Body of pancreas (tissue), 4 donors: ENCODE measurements at regions not wholly inside any gene's neighbourhood (a gene's known extent, or its start where the extent isn't known, plus 50 kb on each side); places are given as distances from the start of the nearest gene placed in this dataset.
"Not testable (repeated sequence)": the region's sequence is repeated elsewhere in the genome, so short reads cannot be mapped to it uniquely, and the experiment has no call there.

Experiments used
- ATAC-seq: fragments of 150-250 bp; one replicate; pipeline ENCODE4 v1.9.1; 2016
- DNase-seq, 4 donors: peaks; one replicate each; pipeline ENCODE4 v3.0.0-alpha.2; 2019
- H3K27ac ChIP-seq, 4 donors: fragments of 200-600 bp; sonication (generic); 1 replicate in 3 of 4; 2 replicates in 1 of 4; pipeline versions ENCODE4 v1.5.1 to v1.6.1; 2016 to 2019; ENCODE audit warnings: mild to moderate bottlenecking in 1 of 4, mixed read lengths in 1 of 4, moderate library complexity in 1 of 4
- H3K27me3 ChIP-seq, 2 donors: fragments of 200-600 bp; sonication (generic); one replicate each; pipeline ENCODE4 v1.6.0; 2016; ENCODE audit warnings: mild to moderate bottlenecking in 1 of 2
- H3K36me3 ChIP-seq, 2 donors: fragments of 200-600 bp; sonication (generic); replicated peaks in 1 of 2; 2 replicates each; pipeline ENCODE4 v1.5.1; 2016; ENCODE audit warnings: low read depth in 2 of 2; ENCODE audit not compliant: insufficient read depth in 1 of 2
- H3K4me1 ChIP-seq: fragments of 200-600 bp; sonication (generic); one replicate; pipeline ENCODE4 v1.6.0; 2016
- H3K4me3 ChIP-seq, 2 donors: fragments of 200-600 bp; sonication (generic); 1 replicate in 1 of 2; 2 replicates in 1 of 2; pipeline ENCODE4 v1.5.1; 2016 to 2019
- H3K9me3 ChIP-seq, 3 donors: fragments of 200-600 bp; sonication (generic); 1 replicate in 2 of 3; 2 replicates in 1 of 3; pipeline ENCODE4 v1.5.1; 2016
- POLR2A ChIP-seq, 3 donors: fragments of 450-650 bp; IDR thresholded peaks; one replicate each; pipeline ENCODE4 v1.6.1; 2016; ENCODE audit warnings: antibody characterized with exemption in 3 of 3, mild to moderate bottlenecking in 2 of 3
- WGBS, 2 donors: methylation state at CpG; one replicate each; pipeline ENCODE4 v1.1.5; 2017; 5-methylcytosine and 5-hydroxymethylcytosine counted together
- intact Hi-C: fragments of 100-400 bp; cut with DNase I; formaldehyde crosslinking; loops from one replicate; pipeline ENCODE4 v1.15.1; 2023
- TF ChIP-seq, protein P1 (sequence below), 7 experiments: fragments of 450-650 bp in 4 of 7; fragments of 200-600 bp in 3 of 7; sonication (generic) in 3 of 7; IDR thresholded peaks; one replicate each; pipeline ENCODE4 v1.5.1; 2016 to 2019; ENCODE audit warnings: antibody characterized with exemption in 7 of 7

DNA sequence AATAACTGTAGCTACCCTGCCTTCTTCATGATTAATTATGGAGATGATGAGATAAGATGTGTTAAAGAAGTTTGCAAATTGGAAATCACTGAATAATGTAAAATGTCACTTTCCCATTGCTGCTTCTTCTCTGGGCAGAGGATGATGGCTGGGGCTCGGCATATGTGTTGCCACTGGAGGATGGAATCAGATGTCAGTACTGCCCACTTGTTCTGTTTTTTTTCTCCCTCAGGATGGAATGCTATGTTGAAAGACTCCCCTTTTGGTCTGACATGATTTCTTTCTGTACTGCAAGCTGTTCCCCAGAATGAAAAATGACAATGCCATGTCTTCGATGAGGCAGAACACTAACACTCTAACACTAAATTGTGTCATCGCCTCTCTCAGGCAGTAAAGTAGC, 373.9 kb upstream of the SPAG17 start:
- ATAC-seq (no peak), DNase-seq (no peak)
- no peaks in the 10 kb centered on the region for H3K9me3 ChIP-seq
- H3K4me1 ChIP-seq = no peaks in the 10 kb centered on the region
- H3K27ac ChIP-seq = no peak overlapping the region
- TF ChIP-seq, protein P1, sequence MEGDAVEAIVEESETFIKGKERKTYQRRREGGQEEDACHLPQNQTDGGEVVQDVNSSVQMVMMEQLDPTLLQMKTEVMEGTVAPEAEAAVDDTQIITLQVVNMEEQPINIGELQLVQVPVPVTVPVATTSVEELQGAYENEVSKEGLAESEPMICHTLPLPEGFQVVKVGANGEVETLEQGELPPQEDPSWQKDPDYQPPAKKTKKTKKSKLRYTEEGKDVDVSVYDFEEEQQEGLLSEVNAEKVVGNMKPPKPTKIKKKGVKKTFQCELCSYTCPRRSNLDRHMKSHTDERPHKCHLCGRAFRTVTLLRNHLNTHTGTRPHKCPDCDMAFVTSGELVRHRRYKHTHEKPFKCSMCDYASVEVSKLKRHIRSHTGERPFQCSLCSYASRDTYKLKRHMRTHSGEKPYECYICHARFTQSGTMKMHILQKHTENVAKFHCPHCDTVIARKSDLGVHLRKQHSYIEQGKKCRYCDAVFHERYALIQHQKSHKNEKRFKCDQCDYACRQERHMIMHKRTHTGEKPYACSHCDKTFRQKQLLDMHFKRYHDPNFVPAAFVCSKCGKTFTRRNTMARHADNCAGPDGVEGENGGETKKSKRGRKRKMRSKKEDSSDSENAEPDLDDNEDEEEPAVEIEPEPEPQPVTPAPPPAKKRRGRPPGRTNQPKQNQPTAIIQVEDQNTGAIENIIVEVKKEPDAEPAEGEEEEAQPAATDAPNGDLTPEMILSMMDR (IDR thresholded peaks at IDR 0.05) = no peak
- no peak for TF ChIP-seq POLR2A (IDR thresholded peaks at IDR 0.05)
- H3K27me3 ChIP-seq = no peaks in the 10 kb centered on the region
- WGBS, 2 donors = 68 to 70% methylated on average over 3 of the region's 3 CpGs
- intact Hi-C loops = no loop called here
- H3K4me3 ChIP-seq = no peak overlapping the region
- H3K36me3 ChIP-seq = no peaks in the 10 kb centered on the region

GRCh38 chr1:118556936-118557335, 371.9 kb upstream of the SPAG17 start:
- ATAC-seq (no peak), DNase-seq (no peak)
- H3K4me1 ChIP-seq = no peaks in the 10 kb centered on the region
- no peak for TF ChIP-seq POLR2A (IDR thresholded peaks at IDR 0.05)
- TF ChIP-seq, protein P1 (IDR thresholded peaks at IDR 0.05) = no peak
- H3K4me3 ChIP-seq = no peak overlapping the region
- no peaks in the 10 kb centered on the region for H3K27me3 ChIP-seq
- 36 to 57% methylated on average over 2 of the region's 2 CpGs for WGBS, 2 donors
- H3K36me3 ChIP-seq = no peaks in the 10 kb centered on the region
- H3K9me3 ChIP-seq = no peaks in the 10 kb centered on the region
- intact Hi-C loops = no loop called here
- H3K27ac ChIP-seq = no peak overlapping the region

DNA sequence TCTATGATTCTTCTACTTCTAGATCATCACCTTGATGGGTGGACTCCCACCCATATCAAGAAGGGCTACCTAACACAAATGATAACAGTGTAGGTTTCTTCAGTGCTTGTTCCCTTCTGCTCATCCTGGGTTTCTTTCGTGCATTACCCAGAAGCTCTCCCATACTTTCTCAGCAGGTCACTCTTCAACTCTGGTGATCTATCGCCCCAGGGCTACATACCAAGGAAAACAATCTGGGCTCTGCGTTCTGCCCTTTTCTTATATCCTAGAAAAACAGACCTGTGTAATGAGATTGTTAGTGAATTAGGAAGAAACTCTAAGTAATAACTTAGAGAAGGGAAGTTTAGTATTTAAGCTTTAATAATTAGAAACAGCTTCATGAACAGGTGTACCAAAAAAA, 370.6 kb upstream of the SPAG17 start:
- no peaks in the 10 kb centered on the region for H3K36me3 ChIP-seq
- no peaks in the 10 kb centered on the region for H3K27me3 ChIP-seq
- H3K9me3 ChIP-seq = no peaks in the 10 kb centered on the region
- WGBS, 2 donors = 62 to 69% methylated on average over 3 of the region's 3 CpGs
- DNase-seq (no peak), ATAC-seq (no peak)
- TF ChIP-seq POLR2A (IDR thresholded peaks at IDR 0.05) = no peak
- TF ChIP-seq, protein P1 (IDR thresholded peaks at IDR 0.05) = no peak
- H3K4me1 ChIP-seq = no peaks in the 10 kb centered on the region
- intact Hi-C loops = no loop called here
- no peak overlapping the region for H3K27ac ChIP-seq
- H3K4me3 ChIP-seq = no peak overlapping the region

- intact Hi-C loops = no loop called here
- Histone ChIP-seq H3K36me3 (no peaks in the 10 kb centered on the region), H3K9me3 (no peaks in the 10 kb centered on the region), H3K27ac (no peak overlapping the region), H3K27me3 (no peaks in the 10 kb centered on the region), H3K4me1 (no peaks in the 10 kb centered on the region), H3K4me3 (no peak overlapping the region)
- DNase-seq (no peak), ATAC-seq (no peak)
- WGBS, 2 donors = 34 to 50% methylated on average over 3 of the region's 3 CpGs
- no peak for TF ChIP-seq POLR2A (IDR thresholded peaks at IDR 0.05)
- TF ChIP-seq, protein P1 (IDR thresholded peaks at IDR 0.05) = no peak
Observed at GRCh38 chr1:118535901-118536300, 350.9 kb upstream of the SPAG17 start.

GRCh38 chr1:118511922-118512321, 326.9 kb upstream of the SPAG17 start:
- ATAC-seq, H3K9me3 ChIP-seq, H3K4me3 ChIP-seq, H3K27me3 ChIP-seq, intact Hi-C loops, DNase-seq, H3K4me1 ChIP-seq, H3K36me3 ChIP-seq, H3K27ac ChIP-seq: not testable (repeated sequence)
- 67 to 81% methylated on average over 1 of the region's 1 CpG for WGBS, 2 donors
